SKM-1 treated with dmso at 0.1 percent for 144 hours (cell line): ENCODE measurements at regions not wholly inside any gene's neighbourhood (a gene's known extent, or its start where the extent isn't known, plus 50 kb on each side); places are given as distances from the start of the nearest gene placed in this dataset.

Experiments
- DNase-seq: peaks from one replicate; lab custom pipeline; 2025; ENCODE audit not compliant: unreplicated experiment; lab: John Stamatoyannopoulos, UW

DNA sequence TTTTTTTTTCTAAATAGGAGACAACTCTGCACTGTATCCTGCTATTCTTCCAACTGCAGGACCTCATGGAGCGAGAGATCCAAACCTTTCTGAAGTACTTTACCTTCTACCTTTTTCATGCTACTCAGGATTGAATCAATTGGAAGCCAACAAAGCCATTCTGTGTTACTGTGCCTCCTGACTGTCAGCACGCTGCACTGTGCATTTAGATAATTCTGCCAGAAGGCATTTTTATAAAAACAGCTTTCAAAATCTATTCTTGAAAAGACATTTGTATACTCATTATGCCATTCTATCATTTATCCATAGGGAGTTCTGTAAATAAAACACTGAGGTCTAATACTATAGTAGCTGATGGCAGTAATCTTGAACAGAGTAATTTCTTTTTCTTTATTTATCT lies 142.8 kb downstream of the SLIT2 start:
- DNase-seq: no peak

DNA sequence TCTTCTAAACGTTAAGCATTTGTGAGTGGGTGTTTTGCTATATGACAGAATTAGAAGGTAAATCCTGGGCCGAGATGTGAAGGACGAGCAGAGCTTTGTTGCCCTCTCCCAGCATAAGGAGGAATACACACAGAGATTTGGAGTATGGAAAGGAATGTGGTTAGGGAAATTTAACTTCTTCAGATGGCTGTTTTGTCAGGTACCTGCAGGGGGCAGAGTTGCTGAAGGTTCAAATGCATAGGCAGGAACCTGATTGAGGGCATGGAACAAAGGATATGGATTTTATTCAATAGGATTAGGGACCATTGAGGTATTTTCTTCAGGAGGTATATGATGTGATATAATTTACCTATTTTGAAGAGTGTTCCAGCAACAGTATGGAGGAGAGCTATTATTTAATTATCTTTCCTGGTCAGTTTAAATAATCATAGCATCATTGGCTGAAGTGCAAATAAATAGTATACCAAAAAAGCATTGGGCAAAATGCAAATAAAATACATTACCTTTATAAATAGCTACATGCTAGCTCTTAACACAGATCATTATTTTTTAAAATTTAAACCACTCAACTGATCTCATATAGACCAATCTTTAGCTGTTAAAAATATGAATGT lies 143.6 kb downstream of the SLIT2 start:
- peak; percentile 23 for DNase-seq

DNA sequence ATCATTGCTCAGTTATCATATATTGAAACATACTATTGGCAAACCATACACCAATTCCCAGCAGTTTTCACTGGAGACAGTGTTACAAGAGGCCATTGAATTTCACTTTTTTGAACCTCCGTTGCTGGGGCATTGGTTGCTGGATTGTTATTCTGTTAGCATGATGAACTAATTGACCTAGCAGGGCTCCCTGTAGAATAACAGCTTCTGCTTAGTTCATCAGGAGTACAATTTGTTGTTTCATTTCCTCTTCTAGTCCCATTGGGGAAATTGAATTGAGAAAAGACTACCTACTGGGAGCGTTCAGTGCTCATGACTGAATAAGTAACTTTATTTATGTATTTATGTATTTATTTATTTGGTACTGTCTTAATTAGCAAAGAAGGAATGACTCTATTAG lies 151.6 kb downstream of the SLIT2 start:
- no peak for DNase-seq

DNA sequence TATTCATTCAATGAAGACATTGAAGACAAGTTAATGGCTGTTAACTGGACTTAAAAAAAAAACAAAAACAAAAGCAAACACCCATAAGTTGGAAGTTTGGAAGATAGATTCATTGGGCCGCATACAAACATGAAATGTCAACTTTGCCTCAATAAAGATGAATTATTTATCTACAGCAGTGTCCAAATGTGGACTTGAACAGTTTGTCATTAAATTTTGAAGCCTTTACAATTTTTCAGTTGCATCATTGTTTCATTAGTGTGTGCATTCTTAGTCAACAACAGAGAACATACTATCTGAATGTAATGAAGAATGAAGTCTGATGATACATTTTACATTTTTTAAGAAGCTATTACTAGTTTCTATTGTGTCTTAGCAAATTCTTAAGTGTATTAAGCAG lies 152.1 kb downstream of the SLIT2 start:
- DNase-seq: no peak

DNA sequence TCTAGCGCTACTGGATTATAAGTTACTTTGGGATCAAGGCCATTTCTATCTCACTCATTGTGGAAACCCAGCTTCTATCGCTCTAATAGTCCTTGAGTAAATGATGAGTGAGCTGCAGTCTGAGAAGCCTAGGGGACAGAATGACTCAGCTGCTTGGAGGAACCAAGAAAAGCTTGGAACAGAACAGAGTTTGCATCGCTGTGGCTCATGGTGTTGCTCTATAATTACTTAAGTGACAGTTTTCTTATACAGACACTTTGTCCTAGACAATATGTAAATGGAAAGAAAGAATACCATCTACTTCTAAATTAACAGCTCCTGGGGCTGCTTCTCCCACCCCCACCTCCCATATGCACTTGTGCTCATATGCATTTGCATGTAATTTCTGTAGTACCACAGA lies 156.9 kb downstream of the SLIT2 start:
- no peak for DNase-seq

DNA sequence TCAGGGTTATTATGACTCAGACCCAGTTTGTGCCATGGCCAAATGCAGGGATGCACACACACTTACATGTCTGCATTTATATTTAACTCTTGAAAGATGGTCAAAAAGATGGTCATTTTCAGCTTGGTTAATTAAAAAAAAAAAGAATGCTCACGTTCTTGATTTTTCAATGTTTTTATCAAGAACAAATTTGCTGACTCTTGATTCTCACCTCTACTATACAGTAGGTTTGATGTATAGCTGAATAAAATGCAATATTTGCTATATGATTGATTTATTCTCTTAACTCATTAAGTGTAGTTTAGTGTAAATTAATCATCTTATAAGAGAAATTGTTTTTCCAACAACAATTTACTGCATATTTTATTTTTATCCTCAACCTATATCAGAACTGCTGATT lies 160.4 kb downstream of the SLIT2 start:
- no peak for DNase-seq

DNA sequence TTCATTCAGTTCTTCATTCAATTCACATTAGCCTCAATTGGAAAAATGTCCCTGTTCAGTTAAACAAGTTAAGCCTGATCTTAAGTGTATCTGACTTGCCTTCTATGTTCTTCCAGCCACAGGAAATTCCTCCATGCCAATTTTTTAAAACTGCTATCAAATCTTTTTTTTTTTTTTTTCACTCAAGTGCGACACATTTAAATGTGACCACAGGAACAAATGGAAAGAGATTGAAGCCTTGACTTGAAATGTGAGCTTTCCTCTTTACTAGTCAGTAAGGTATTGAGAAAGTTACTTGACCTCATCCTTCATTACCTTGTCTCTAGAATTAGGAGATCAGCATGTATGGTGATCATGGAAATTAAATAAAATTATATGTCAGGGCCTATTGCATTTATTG lies 165.1 kb downstream of the SLIT2 start:
- no peak for DNase-seq

DNA sequence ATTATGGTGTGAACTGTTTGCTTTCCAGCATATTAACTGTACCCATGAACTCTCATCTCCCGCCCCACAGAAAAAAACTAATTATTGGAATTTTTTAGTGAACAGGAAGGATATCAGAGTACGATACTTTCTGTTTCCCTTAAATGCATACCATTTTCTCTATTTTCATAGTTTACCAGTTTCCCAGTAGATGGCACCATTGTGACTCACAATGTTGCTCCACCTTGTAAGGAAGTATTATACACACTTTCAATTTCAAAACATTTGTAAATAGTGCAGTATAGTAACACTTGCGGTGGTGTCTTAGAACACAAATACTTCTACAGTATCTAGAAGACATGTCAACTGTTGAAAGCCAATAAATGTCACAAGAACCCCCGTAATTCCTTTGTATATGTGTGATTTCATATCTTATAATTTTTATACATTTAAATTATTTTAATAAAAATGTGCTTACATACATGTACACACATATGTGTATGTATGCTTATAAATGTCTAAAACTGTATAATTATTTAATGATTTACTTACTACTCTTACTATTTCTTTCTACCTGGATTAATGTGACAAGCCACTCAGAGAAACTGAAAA lies 167.3 kb downstream of the SLIT2 start:
- peak; percentile 78 for DNase-seq

DNA sequence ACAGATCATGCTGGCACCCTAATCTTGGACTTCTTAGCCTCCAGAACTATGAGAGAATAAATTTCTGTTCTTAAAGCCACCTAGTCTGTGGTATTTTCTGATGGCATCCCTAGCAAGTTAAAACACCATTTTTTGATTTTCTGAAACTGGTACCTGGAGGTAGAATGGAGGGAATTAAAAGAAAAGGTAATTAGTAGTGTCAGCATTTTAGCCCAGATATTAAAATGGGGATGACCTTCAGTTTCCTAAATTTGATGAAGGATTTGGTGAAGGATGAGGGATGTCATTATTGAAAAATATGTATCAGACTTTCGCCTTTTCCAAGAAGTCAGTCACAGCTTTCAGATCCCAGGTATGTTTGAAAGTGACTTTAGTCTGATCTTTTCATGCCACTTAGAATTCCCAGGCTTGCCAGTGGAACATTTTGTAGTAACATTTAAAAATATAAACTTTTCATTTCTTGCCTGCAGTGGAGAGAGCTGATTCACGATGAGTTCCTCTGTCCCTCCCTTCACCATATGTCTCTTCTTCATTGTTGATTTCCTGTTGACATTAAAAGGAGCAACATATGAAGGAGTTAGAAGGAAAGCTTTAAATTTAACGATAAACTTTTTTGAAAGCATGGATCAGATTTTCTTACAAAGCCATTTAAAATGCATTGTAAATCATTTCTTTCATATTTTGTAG lies 169.4 kb downstream of the SLIT2 start:
- DNase-seq: no peak

DNA sequence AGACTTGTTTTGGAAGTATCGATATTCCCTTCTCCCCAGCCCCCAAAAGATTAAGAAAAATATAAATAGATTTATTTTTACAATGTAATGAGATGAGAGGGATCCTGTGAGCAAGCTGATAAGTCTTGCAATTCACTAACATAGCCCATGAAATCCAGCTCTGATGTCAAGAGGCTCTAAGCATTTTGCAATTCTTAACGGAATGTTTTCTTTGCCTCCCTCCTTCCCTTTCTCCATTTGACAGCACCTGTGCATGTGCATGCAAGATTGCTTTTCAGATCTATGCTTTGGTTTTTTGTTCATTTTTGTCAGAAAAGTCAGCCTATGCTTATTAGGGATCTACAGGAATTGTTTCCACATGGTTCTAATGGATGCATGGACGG lies 169.9 kb downstream of the SLIT2 start:
- DNase-seq: no peak

DNA sequence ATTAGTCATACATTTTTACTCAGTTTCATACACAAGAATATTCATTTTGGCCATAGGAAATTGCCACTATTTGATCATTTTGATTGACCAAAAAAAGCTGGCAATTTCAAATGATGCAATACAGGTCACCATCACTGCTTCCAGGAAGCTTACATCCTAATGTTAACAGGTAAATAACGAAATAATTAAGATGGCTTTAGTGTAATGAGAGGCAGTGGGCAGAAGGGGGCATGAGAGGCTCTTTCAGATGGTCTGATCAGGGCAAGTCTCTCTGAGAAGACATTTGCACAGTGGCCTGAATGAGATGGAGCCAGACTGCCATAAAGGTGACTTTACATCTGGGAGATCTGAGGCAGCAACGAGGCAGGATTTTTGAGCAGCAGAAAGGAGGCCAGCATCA lies 170.7 kb downstream of the SLIT2 start:
- DNase-seq: peak; percentile 41

DNA sequence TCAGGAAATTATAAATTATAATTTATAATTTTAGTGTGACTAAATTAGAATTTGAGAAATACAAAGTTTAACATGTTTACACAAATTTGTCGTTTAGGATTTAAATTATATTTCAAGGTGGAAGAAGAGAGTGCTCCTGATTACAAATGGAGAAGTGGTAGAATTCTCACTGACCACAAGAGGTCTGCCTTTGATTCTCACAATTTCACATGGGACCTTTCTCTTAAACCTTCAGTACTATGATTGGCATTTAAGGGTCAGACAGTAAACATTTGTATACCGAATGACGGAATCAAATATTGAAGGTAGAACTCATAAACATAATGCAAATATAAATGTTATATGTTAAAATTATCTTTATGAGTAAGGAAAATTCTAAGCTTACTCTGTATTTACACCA lies 171.7 kb downstream of the SLIT2 start:
- peak; percentile 32 for DNase-seq

DNA sequence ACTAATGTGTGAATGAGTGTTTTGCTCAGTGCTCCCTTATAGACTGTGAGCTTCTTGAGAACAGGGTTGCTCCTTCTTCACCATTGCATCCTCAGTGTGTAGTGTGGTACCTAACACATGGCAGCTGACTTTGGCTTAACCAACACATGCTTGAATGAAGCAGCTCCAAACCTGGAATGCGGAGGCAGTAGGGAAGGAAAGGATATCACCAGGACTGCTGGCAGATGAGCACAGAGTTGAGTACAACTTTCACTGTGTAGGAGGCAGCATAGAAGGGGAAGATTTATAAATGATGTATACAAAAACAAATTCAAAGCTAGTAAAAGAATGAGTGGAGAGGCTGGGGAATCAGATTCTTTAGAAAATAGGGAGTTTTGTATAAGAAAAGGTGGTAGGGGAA lies 174.3 kb downstream of the SLIT2 start:
- no peak for DNase-seq

DNA sequence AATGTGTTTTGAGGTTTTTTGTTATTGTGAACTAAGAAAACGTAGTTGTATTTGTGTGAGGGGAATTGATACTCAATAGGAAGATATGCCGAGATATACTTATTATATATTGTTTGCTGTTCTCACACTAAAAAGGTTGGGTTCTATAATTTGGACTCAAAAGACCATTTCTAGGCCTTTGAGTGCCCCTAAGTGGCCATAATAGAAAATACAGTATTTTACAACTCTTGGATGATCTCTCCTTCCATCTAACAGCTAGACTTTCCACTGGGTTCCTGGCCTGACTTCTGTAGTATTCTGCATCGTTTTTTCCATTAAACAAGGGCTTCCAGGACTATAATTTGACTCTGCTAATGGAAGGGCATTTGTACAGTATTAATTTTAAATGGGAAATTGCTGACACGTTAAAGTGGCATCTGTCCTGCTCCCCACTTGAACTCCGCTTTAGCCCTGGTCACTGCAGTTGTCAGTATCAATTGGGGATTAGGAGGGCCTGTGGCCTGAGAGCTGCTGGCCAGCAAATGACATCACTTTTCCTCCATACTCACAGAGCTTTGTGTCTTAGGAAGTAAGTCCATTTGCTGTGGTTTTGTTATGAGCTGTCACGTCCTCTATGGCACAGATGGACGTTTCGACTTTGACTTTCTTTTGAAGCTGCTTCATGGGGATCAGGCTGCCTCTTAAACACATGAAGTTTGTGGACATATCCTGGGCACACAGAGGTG lies 176.9 kb downstream of the SLIT2 start:
- DNase-seq: no peak

DNA sequence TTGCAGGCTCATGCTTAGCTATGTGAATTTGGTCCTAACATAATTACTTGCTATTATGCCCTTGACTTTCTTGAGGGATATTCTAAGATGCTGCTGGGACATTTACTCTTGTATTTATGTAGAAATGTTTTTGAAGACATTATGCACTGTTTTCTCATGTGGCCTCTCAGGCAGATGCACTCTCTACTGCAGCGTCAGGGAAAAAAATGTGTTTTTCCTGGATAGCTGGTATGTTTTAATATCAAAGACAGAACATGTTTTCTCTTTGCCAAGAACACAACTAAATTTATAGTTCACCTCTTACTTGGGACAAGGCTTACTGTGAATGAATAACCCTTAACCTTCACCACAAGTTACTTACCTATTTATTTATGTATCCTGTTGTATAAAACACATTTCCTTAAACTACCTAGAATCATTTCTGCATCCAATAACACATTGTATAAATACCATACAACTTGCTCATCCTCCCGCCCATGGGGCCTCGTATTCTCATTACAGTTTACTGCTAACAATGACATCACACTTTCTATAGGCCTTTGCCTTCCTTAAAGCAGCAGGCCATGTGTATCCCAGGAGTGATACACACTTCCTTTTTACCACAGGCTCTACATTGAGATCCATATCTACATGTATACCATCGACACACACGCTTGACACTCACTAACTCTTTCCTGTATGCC lies 178.7 kb downstream of the SLIT2 start:
- no peak for DNase-seq

DNA sequence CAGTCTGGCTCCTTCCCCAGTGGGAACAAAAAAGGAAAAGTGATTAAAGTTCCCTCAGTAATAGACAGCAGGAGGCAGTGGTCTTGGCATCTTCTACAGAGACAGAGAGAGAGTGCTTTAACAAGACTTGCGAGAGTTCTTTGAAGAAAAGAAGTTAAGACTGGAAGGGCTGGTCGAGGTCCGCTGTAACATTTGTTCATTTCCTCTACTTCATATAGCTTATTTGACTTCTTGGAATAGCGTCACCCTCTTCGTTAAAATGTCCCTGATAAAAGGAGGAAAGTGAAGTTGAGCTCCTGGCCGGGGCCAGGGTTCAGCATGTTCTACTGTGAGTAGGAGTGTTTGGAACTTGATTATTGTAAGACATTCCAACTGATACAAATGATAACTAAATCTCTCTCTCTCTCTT lies 179.8 kb downstream of the SLIT2 start:
- DNase-seq: no peak

DNA sequence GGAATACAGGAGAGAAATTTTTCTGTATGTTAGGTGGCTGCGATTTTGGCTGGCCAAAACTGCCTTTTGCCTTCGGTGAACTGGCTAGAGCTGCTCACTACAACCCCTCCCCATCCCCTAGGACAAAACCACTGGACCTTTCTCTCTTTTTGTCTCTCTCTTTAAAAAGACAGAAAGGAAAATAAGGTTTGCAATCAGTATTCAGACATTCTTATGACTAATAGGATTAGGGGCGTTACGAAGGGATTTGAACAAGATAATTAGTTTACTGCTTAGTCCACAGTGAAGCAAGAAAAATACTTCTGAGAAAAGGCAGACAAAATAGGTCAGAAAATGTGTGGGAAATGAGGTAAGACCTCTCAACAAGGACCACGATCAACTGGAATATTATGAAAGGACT lies 180.4 kb downstream of the SLIT2 start:
- DNase-seq: no peak

DNA sequence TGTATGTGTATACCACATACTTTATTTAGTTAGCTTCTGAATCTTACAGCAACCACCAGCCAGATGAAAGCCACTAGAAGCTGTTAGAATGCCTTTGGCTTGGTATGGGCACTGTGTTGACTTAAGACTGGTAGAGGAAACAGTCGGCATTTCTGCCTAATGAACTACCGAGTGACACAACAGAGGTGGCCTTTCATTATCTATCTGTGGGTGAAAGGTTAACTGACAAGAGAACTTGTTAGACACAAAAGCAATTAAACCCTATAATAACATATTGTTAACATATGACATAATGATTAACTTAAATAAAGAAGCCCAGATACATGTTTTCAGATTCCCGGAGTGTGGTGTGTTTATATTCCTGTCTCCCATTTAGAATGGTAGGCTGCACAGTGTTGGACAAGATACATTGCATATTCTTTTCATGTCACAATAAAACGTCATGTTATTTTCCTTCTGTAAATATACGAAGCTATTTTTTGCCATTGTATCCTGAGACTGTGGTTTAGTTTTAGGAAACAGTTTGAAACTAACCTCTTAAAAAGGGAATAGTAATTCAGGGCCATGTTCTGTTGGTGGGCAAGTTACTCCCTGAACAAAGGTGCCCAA lies 181.5 kb downstream of the SLIT2 start:
- DNase-seq: no peak

DNA sequence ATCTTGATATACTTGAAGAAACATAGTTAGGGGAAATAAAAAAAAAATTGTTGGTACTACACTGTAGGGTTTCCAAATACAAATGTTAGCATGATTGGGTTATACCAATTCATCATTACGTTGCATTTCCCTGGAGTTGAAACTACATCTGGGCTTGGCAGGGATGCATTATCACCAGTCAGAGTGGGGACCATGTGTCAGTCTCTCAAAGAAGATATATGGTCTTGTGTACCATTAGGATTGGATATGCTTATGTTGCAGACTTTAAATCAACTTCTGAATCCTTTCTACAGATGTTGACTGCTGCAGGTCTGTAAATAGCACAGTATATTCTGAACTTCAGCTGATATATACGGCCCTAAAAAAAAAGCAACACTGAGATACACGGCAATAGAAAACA lies 188.5 kb downstream of the SLIT2 start:
- DNase-seq: no peak

DNA sequence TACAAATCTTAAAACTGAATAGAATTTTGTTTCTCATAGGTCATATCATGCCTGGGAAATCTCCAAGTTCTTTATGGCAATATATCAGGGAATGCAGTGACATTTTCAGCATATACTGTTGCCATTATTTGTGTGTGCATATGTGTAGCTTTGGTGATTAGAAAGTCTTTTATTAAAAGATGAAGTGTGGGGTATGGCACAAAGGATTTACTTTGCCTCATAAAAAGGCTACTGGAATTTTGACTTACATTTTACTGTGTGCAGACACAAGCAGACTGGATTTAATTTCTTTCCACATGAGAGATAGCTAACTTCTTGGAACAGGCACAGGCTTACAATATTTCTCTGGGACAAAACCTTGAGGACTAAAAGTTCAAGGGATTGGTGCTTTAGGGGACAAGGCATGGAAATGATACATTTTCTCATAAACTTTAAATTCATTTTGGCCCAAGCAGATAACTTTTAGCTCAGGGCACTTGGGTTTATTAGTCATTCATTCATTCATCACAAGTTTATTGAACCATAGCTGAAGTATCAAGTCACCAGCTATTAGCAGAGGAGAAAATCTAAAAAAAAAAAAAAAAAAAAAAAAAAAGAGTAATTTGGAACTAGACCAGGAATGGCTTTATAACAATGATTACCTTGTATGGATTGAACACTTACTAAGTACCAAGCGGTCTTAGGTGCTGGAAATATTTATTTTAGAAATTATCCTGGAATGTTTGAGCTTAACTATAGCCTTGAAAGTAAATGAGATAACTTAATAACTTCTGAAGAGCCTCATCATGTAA lies 191.5 kb downstream of the SLIT2 start:
- DNase-seq: no peak
